IPS DF 19.7 (cell line): ENCODE measurements at regions not wholly inside any gene's neighbourhood (a gene's known extent, or its start where the extent isn't known, plus 50 kb on each side); places are given as distances from the start of the nearest gene placed in this dataset.

Experiments used
- DNase-seq: peaks from one replicate; pipeline ENCODE4 v3.0.0-alpha.2; 2013; ENCODE audit warnings: low read depth, low spot score

- no peak for DNase-seq
These were observed 442.4 kb upstream of the SGCG start for GRCh38 chr13:22738357-22738756.

- DNase-seq: no peak
These were observed 440.5 kb upstream of the SGCG start for GRCh38 chr13:22740264-22740663.

GRCh38 chr13:22744688-22745452, 435.9 kb upstream of the SGCG start:
- DNase-seq: no peak

- no peak for DNase-seq
These were observed 431.8 kb upstream of the SGCG start for GRCh38 chr13:22748866-22749577.

GRCh38 chr13:22749626-22750025, 431.2 kb upstream of the SGCG start:
- no peak for DNase-seq

- no peak for DNase-seq
These were observed 423.2 kb upstream of the SGCG start for GRCh38 chr13:22757530-22758120.

GRCh38 chr13:22758245-22758644, 422.5 kb upstream of the SGCG start:
- DNase-seq: no peak

- DNase-seq: no peak
These were observed 419.1 kb upstream of the SGCG start for GRCh38 chr13:22761709-22762108.

GRCh38 chr13:22765547-22765946, 415.2 kb upstream of the SGCG start:
- DNase-seq: no peak

- no peak for DNase-seq
These were observed 409.9 kb upstream of the SGCG start for GRCh38 chr13:22770891-22771290.

- DNase-seq: no peak
These were observed 407.3 kb upstream of the SGCG start for GRCh38 chr13:22773465-22773864.

- no peak for DNase-seq
These were observed 404.2 kb upstream of the SGCG start for GRCh38 chr13:22776394-22777186.

GRCh38 chr13:22777207-22777606, 403.6 kb upstream of the SGCG start:
- DNase-seq: no peak

- DNase-seq: no peak
These were observed 391.7 kb upstream of the SGCG start for GRCh38 chr13:22789027-22789593.

GRCh38 chr13:22789916-22790315, 390.9 kb upstream of the SGCG start:
- no peak for DNase-seq

GRCh38 chr13:22793598-22794134, 387.1 kb upstream of the SGCG start:
- DNase-seq: no peak

- no peak for DNase-seq
These were observed 380.0 kb upstream of the SGCG start for GRCh38 chr13:22800526-22801401.

- no peak for DNase-seq
These were observed 379.3 kb upstream of the SGCG start for GRCh38 chr13:22801402-22802003.

GRCh38 chr13:22812793-22813192, 368.0 kb upstream of the SGCG start:
- DNase-seq: no peak
